ENCODE measurements at regions not wholly inside any gene's neighbourhood (a gene's known extent, or its start where the extent isn't known, plus 50 kb on each side); places are given as distances from the start of the nearest gene placed in this dataset.

GRCh38 chr3:70753572-70753971 is 441.1 kb upstream of the MDFIC2 start:
- Histone ChIP-seq H3F3A (ENCODE audit: insufficient read depth) (no peaks in the 10 kb centered on the region), H3K27ac (ENCODE audit: low read depth, low read length) (no peak overlapping the region), H4K20me1 (ENCODE audit: low read depth, low read length) (no peaks in the 10 kb centered on the region), H3K27me3 (ENCODE audit: low read length) (no peaks in the 10 kb centered on the region), H3K9me3 (ENCODE audit: insufficient read depth, low read length) (no peaks in the 10 kb centered on the region), H2AFZ (ENCODE audit: low read depth, low read length, severe bottlenecking) (no peak overlapping the region), H3K4me2 (ENCODE audit: low read depth, low read length, poor library complexity, severe bottlenecking) (no peak overlapping the region), H3K79me2 (ENCODE audit: insufficient read depth, low read length) (no peaks in the 10 kb centered on the region), H3K9ac (ENCODE audit: low read length) (no peak overlapping the region), H3K36me3 (ENCODE audit: low read length) (no peaks in the 10 kb centered on the region), H3K9me2 (replicated peaks; ENCODE audit: insufficient read depth, low read length) (no peaks in the 10 kb centered on the region), H3K4me3 (ENCODE audit: insufficient read depth, low read length, poor library complexity, severe bottlenecking) (no peak overlapping the region)
- TF ChIP-seq EZH2phosphoT487 (conservative IDR thresholded peaks at IDR 0.05; ENCODE audit: low read length): no peak
- TF ChIP-seq, protein P1, sequence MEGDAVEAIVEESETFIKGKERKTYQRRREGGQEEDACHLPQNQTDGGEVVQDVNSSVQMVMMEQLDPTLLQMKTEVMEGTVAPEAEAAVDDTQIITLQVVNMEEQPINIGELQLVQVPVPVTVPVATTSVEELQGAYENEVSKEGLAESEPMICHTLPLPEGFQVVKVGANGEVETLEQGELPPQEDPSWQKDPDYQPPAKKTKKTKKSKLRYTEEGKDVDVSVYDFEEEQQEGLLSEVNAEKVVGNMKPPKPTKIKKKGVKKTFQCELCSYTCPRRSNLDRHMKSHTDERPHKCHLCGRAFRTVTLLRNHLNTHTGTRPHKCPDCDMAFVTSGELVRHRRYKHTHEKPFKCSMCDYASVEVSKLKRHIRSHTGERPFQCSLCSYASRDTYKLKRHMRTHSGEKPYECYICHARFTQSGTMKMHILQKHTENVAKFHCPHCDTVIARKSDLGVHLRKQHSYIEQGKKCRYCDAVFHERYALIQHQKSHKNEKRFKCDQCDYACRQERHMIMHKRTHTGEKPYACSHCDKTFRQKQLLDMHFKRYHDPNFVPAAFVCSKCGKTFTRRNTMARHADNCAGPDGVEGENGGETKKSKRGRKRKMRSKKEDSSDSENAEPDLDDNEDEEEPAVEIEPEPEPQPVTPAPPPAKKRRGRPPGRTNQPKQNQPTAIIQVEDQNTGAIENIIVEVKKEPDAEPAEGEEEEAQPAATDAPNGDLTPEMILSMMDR (IDR thresholded peaks at IDR 0.05; ENCODE audit: insufficient read depth, low read length, poor library complexity, severe bottlenecking): no peak

DNA sequence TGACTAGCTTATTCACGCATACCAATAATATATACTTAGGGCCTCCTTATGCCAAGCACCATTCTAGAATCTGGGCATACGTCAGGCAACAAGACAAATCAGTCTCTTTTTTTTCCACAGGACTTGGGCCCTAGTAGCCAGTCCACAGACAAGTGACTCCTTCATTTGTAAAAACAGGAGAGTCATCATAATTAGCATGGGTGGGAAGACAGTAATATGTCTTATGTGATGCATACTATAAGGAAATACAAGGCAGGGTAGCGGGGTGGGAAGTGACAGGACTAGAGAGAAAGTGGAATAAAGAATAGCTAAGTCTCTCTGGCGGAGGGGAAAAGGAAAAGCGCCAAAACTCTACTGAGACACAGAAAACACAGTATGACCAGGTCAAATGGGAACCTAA is 439.6 kb upstream of the MDFIC2 start:
- no peaks in the 10 kb centered on the region for H3F3A ChIP-seq (ENCODE audit: insufficient read depth)
- H3K9me3 ChIP-seq (ENCODE audit: insufficient read depth, low read length): no peaks in the 10 kb centered on the region
- TF ChIP-seq, protein P1 (IDR thresholded peaks at IDR 0.05; ENCODE audit: insufficient read depth, low read length, poor library complexity, severe bottlenecking): no peak
- TF ChIP-seq EZH2phosphoT487 (conservative IDR thresholded peaks at IDR 0.05; ENCODE audit: low read length): no peak
- no peak overlapping the region for H3K4me3 ChIP-seq (ENCODE audit: insufficient read depth, low read length, poor library complexity, severe bottlenecking)
- no peak overlapping the region for H3K9ac ChIP-seq (ENCODE audit: low read length)
- no peaks in the 10 kb centered on the region for H3K9me2 ChIP-seq (replicated peaks; ENCODE audit: insufficient read depth, low read length)
- no peaks in the 10 kb centered on the region for H3K27me3 ChIP-seq (ENCODE audit: low read length)
- H2AFZ ChIP-seq (ENCODE audit: low read depth, low read length, severe bottlenecking): no peak overlapping the region
- H4K20me1 ChIP-seq (ENCODE audit: low read depth, low read length): no peaks in the 10 kb centered on the region
- H3K4me2 ChIP-seq (ENCODE audit: low read depth, low read length, poor library complexity, severe bottlenecking): no peak overlapping the region
- H3K36me3 ChIP-seq (ENCODE audit: low read length): no peaks in the 10 kb centered on the region
- H3K79me2 ChIP-seq (ENCODE audit: insufficient read depth, low read length): no peaks in the 10 kb centered on the region
- no peak overlapping the region for H3K27ac ChIP-seq (ENCODE audit: low read depth, low read length)

- no peaks in the 10 kb centered on the region for H3K27me3 ChIP-seq (ENCODE audit: low read length)
- H3K9me3 ChIP-seq (ENCODE audit: insufficient read depth, low read length): no peaks in the 10 kb centered on the region
- TF ChIP-seq EZH2phosphoT487 (conservative IDR thresholded peaks at IDR 0.05; ENCODE audit: low read length): no peak
- TF ChIP-seq, protein P1 (IDR thresholded peaks at IDR 0.05; ENCODE audit: insufficient read depth, low read length, poor library complexity, severe bottlenecking): no peak
- H3K4me3 ChIP-seq (ENCODE audit: insufficient read depth, low read length, poor library complexity, severe bottlenecking): no peak overlapping the region
- no peak overlapping the region for H3K4me2 ChIP-seq (ENCODE audit: low read depth, low read length, poor library complexity, severe bottlenecking)
- H3F3A ChIP-seq (ENCODE audit: insufficient read depth): no peaks in the 10 kb centered on the region
- H3K9me2 ChIP-seq (replicated peaks; ENCODE audit: insufficient read depth, low read length): no peaks in the 10 kb centered on the region
- no peaks in the 10 kb centered on the region for H3K36me3 ChIP-seq (ENCODE audit: low read length)
- H2AFZ ChIP-seq (ENCODE audit: low read depth, low read length, severe bottlenecking): no peak overlapping the region
- H3K79me2 ChIP-seq (ENCODE audit: insufficient read depth, low read length): no peaks in the 10 kb centered on the region
- H3K9ac ChIP-seq (ENCODE audit: low read length): no peak overlapping the region
- H3K27ac ChIP-seq (ENCODE audit: low read depth, low read length): no peak overlapping the region
- H4K20me1 ChIP-seq (ENCODE audit: low read depth, low read length): no peaks in the 10 kb centered on the region
These were observed 436.7 kb upstream of the MDFIC2 start for GRCh38 chr3:70749122-70749521.

All from SU-DHL-6 (cell line).